ENCODE measurements at regions not wholly inside any gene's neighbourhood (a gene's known extent, or its start where the extent isn't known, plus 50 kb on each side); places are given as distances from the start of the nearest gene placed in this dataset.
"Not testable (repeated sequence)": the region's sequence is repeated elsewhere in the genome, so short reads cannot be mapped to it uniquely, and the experiment has no call there.

DNA sequence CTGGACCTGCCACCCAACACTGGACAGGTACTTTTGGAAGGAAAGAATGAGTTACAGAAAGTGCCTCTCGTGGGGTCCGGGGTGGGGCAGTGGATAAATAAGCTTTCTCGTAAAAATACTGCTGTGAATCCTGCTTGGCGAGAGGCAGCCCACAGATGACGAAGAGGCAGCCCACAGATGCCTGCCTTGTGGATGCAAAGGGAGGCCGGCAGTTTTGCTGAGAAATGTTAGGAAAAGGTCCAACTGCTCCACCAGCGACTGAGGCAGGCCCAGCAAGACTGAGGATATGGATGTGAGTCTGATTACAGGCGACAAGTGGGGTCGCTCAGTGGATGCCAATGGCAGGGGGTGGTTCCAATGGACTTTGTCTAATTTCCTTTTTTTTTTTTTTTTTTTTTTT, 79.1 kb upstream of the PPP1R26 start:
- DNase-seq (ENCODE audit: low spot score) = no peak

DNA sequence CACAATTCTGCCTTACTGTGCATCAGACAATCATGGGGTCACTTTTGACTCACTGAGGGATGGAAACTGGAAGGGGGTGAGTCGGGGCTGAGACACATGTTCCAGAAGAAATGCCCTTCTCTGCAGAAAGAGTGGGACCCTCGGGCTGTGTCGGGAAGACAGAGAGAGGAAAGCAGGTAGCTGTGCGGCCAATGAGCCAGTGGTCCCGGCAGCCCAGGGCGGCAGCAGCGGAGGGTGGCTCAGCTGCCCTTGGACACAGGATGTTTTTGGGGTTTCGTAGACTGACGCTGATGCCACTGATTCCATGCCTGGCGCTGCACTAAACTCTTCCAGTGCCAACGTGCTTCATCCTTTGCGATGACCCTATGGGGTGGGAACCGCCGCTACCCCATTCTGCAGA, 78.4 kb upstream of the PPP1R26 start:
- no peak for DNase-seq (ENCODE audit: low spot score)

- DNase-seq (ENCODE audit: low spot score) = no peak
Measured at GRCh38 chr9:135402048-135402738, 77.4 kb upstream of the PPP1R26 start.

DNA sequence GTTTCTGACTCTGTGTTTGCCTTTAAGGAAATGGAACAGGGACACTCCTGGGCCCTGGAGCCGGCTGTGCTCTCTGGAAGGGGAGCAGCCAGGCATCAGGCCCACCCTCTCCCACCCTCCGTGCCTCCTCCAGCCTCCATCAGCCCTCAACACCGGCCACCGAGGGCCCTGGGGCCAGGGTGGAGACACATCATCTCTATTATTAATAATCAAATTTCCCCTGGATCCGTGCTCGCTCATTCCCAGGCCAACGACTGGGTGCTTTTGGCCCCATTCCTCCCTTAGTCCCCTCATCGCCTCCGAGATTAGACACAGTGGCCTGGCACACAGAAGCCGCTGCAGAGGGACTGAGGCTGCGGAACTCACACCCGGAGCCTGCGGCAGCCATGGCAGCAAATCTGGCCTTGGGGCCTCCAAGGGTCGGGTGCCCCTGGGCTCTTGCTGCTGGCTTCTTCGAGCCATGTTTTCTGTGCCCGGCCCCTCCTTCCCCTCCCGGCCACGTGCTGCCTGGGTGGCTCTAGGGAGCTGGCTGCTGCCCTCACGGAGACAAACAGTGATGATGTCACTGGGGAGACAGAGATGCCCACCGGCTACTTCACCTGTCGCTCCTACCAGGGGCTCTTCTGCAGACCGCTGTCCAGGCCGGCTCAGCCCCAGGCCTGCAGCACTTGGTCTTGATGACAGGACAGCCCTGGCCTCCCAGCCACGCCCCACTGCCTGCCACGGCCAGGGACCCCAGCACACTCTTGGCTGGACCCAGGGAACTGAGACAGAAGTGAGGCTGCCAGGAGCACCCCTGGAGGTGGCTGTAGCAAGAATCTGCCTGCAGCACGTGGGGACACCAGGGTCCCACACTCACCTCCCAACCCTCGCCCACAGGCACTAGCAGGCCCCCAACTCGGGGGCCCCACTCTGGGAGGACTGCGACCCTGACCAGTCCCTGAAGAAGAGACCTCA, 76.6 kb upstream of the PPP1R26 start:
- DNase-seq (ENCODE audit: low spot score) = no peak

- DNase-seq (ENCODE audit: low spot score) = no peak
Measured at GRCh38 chr9:135403733-135404450, 75.7 kb upstream of the PPP1R26 start.

DNA sequence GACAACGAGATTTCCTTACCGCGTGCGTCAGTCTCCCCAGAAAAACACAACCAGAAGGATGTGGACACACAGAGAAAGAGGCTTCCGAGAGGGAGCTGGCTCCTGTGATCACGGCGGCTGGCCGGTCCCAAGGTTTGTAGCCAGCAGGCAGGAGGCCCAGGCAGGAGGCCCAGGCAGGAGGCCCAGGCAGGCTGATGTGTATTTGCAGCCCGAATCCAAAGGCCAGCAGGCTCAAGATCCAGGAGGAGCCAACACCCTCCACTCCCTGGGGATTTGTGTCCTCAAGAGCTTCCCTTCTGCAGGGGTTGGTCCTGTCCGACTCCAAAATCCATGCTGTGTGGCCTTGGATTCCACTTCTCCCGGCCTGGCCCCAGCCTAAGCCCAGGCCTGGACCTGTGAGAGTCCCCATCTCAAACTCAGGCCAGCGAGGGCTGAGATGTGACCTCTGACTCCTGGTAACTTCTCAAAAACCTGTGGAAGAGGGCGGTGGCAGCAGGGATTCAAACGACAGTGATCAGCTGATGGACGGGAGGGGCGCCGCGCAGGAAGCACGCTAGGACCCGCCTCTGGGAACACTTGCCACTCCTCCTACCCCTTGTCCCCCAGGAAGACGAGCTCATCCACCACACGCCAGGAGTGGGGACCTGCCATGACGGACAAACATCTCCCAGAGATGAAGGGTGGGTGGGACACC, 75.0 kb upstream of the PPP1R26 start:
- DNase-seq (ENCODE audit: low spot score) = no peak

GRCh38 chr9:135405145-135405464, 74.5 kb upstream of the PPP1R26 start:
- DNase-seq (ENCODE audit: low spot score) = not testable (repeated sequence)

DNA sequence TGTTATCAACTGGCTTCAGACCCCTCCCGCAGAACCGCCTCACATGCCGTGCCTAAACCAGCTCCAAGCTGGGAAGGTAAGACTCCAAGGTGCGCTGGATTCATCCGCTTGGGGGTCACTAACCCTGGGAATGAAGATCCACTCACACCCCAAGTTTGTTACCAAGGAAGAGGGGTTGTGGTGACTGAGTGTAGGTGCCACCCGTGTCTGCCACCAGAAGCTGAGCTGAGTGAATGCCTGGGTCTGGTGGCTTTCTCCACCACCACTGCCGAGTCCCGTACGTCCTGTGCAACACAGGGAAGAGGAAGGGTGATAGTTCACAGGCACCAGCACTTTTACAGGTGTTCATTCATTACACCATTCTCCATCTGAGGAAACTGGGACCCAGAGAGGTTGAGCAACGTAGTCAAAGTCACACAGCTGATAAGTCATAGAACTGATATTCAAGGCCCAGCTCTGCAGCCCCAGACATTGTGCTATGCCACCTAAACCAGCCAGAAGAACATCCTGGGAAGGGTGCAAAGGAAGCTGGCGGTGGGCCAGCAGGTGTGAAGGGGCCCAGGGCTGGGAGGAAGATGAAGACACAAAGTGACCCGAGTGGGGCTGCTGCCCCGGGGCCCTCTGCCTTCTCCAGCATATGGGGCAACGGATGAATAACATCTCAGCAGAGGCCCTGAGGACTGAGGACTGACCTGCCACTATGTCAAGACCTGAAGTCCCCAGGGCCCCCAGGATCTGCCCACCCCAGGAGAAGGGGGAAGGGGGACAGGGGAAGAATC, 70.9 kb upstream of the PPP1R26 start:
- DNase-seq (ENCODE audit: low spot score) = no peak

- DNase-seq (ENCODE audit: low spot score) = no peak
Measured at GRCh38 chr9:135409286-135410200, 70.0 kb upstream of the PPP1R26 start.

DNA sequence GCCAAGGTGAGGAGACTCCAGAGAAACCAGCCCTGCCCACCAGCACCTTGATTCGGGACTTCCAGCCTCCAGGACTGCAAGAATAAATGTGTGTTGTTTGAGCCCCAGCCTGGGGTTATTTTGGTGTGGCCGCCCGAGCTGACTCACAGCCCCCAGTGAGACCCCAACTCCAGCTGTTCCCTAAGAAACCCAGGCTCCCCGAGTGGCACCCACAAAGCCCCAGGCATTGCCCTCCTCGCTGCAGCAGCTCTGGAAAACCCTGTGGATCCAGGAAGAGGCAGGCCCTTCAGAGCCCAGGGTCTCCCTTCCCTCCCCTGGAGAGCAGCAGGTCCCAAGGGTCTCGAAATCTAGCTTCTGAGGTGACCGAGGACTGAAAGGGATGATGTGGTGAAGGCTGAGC, 69.2 kb upstream of the PPP1R26 start:
- no peak for DNase-seq (ENCODE audit: low spot score)

DNA sequence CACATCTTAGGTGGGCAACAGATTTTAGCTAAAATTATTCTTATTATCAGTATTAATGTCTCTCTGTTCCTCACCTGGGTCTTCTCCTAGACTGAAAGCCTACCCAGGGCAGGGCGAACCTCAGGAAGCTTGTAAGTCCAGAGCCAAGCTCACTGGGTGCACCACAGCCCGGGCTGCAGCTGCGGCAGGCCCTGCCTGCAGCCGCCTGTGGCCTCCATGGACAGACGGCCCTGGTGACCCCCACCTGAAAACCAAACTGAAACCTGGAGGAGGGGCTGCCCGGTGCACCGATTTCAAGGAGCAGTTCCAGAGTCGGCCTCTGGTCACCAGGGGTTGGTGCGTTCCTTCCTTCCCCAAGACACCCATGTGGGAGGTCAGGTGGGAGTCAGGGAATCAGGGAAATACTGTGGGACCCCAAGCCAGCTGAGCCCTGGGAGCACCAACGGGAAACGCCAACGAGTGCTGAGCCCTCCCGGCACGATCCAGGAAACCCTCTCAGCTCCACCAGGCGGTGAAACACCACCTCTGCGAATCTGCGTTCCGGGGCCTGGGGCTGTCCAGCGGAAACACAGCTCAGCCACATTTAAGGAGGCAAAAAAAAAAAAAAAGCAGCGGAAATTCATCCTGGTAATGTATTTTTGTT, 68.6 kb upstream of the PPP1R26 start:
- DNase-seq (ENCODE audit: low spot score) = no peak

DNA sequence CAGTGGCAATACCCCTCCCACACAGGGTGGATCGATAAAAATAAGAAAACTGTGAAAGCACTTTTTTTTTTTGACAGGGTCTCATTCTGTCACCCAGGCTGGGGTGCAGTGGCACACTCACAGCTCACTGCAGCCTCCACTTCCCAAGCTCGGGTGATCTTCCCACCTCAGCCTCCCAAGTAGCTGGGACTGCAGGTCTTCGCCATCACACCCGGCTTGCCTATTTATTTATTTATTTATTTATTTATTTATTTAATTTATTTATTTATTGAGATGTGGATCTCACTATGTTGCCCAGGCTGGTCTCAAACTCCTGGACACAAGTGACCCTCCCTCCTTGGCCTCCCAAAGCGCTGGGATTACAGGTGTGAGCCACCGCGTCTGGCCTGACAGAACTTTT, 68.0 kb upstream of the PPP1R26 start:
- not testable (repeated sequence) for DNase-seq (ENCODE audit: low spot score)

- DNase-seq (ENCODE audit: low spot score) = not testable (repeated sequence)
Measured at GRCh38 chr9:135412315-135413085, 67.1 kb upstream of the PPP1R26 start.

DNA sequence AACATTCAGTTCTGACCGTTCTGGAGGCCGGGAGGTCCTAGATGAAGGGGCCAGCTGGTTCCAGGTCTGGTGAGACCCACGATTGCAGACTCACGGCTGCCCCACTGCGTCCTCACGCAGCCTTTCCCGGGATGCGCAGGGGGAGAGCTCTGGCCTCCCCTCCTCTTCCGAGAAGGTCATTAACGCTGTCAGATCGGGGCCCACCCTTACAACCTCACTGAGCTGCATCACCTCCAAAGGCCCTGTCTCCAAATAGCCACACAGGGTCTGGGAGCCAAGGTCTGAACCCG, 66.6 kb upstream of the PPP1R26 start:
- DNase-seq (ENCODE audit: low spot score) = no peak

GRCh38 chr9:135413461-135413860, 66.1 kb upstream of the PPP1R26 start:
- no peak for DNase-seq (ENCODE audit: low spot score)

DNA sequence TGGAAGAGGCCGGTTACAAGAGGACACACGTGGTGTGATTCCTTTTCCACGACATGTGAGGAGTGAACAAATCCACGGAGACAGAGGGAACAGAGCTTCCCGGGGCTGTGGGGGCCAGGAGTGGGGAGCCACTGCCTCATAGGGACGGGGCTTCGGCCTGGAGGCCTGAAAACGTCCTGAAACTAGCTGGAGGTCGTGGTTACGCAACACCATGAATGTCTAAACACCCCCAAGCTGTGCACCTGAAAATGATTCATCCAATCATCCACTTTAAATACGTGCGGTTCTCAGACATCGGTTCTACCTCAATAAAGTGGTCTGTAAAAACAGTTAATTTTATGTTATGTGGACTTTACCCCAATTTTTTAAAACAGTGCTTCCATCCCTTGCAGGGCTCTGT, 65.3 kb upstream of the PPP1R26 start:
- DNase-seq (ENCODE audit: low spot score) = no peak

- no peak for DNase-seq (ENCODE audit: low spot score)
Measured at GRCh38 chr9:135415586-135415985, 64.0 kb upstream of the PPP1R26 start.

GRCh38 chr9:135416664-135417290, 62.8 kb upstream of the PPP1R26 start:
- DNase-seq (ENCODE audit: low spot score) = no peak

Measured in mesenteric fat pad (tissue), 1 donor.